ENCODE measurements at regions not wholly inside any gene's neighbourhood (a gene's known extent, or its start where the extent isn't known, plus 50 kb on each side); places are given as distances from the start of the nearest gene placed in this dataset.

DNA sequence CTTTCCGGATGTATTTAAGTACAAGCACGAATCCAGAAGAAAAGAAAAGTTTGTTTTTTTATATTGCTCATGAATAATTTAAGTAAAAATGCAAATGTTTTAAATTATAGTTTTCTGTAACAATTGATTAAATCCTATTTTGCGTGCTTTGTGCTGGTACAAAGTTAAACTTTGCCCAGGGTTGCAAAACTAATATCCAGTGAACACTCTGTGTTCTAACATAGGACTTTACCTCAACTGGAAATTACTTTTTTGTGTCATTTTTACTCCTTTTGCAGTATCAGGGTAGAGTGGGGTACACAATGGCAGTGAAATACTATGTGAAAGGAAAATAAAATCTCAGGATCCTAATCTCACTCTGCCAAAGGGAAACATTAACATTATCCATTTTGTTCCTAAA, 801.4 kb upstream of the MBL2 start:
- Histone ChIP-seq H3K4me2 (ENCODE audit: insufficient read depth, insufficient read length, low read length) (no peak overlapping the region), H2BK20ac (ENCODE audit: low read depth, low read length, poor library complexity, severe bottlenecking) (no peak overlapping the region), H3K14ac (ENCODE audit: insufficient read depth, low read length) (no peak overlapping the region), H3K4ac (ENCODE audit: low read depth, low read length) (no peak overlapping the region), H4K20me1 (ENCODE audit: control insufficient read depth, insufficient read depth, insufficient read length) (no peaks in the 10 kb centered on the region), H2BK120ac (ENCODE audit: low read depth, low read length, poor library complexity, severe bottlenecking) (no peak overlapping the region), H3K56ac (ENCODE audit: insufficient read length, low read depth, low read length) (no peak overlapping the region), H4K91ac (ENCODE audit: insufficient read length, low read depth, low read length) (no peak overlapping the region), H2BK15ac (ENCODE audit: low read depth, low read length) (no peak overlapping the region), H3K23me2 (ENCODE audit: insufficient read length, low read depth, low read length, poor library complexity, severe bottlenecking) (no peaks in the 10 kb centered on the region), H3K9me3 (ENCODE audit: control insufficient read depth, low read depth, low read length) (no peaks in the 10 kb centered on the region), H2AFZ (ENCODE audit: low read length) (no peak overlapping the region), H4K5ac (ENCODE audit: insufficient read length, low read depth, low read length) (no peak overlapping the region), H3K27ac (ENCODE audit: insufficient read length, low read depth, low read length) (no peak overlapping the region), H2BK12ac (ENCODE audit: insufficient read length, low read depth, low read length) (no peak overlapping the region), H3K79me2 (ENCODE audit: insufficient read depth, low read length) (no peaks in the 10 kb centered on the region), H3K23ac (ENCODE audit: insufficient read length, low read depth, low read length) (no peak overlapping the region), H2BK5ac (ENCODE audit: insufficient read length, low read length) (no peak overlapping the region), H3K18ac (ENCODE audit: insufficient read length, low read depth, low read length) (no peak overlapping the region), H3K4me1 (ENCODE audit: insufficient read depth, low read length) (no peaks in the 10 kb centered on the region), H3K79me1 (ENCODE audit: insufficient read depth, low read depth, low read length, poor library complexity, severe bottlenecking) (no peaks in the 10 kb centered on the region), H3K27me3 (ENCODE audit: insufficient read depth, low read length) (no peaks in the 10 kb centered on the region), H4K8ac (replicated peaks; ENCODE audit: insufficient read length, low read depth, low read length) (no peak overlapping the region), H3K9ac (ENCODE audit: extremely low read depth, insufficient read length, low read length) (no peak overlapping the region), H2AK5ac (ENCODE audit: insufficient read length, low read length) (no peak overlapping the region), H3T11ph (ENCODE audit: low read length) (no peak overlapping the region)
- H3K9me3 Mint-ChIP-seq: peaks cover 0 to 6% of the 10 kb centered on the region in 2 experiments; a peak in 1 of 5 replicates
- peak overlapping the region in 1 of 3 experiments; percentile 16; a peak in 1 of 7 replicates for H3K27ac Mint-ChIP-seq
- WGBS (ENCODE audit: extremely low coverage, insufficient read length, low lambda C conversion rate): no CpG with 5 or more reads among the region's 3 CpGs
- TF ChIP-seq, protein P1, sequence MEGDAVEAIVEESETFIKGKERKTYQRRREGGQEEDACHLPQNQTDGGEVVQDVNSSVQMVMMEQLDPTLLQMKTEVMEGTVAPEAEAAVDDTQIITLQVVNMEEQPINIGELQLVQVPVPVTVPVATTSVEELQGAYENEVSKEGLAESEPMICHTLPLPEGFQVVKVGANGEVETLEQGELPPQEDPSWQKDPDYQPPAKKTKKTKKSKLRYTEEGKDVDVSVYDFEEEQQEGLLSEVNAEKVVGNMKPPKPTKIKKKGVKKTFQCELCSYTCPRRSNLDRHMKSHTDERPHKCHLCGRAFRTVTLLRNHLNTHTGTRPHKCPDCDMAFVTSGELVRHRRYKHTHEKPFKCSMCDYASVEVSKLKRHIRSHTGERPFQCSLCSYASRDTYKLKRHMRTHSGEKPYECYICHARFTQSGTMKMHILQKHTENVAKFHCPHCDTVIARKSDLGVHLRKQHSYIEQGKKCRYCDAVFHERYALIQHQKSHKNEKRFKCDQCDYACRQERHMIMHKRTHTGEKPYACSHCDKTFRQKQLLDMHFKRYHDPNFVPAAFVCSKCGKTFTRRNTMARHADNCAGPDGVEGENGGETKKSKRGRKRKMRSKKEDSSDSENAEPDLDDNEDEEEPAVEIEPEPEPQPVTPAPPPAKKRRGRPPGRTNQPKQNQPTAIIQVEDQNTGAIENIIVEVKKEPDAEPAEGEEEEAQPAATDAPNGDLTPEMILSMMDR (conservative IDR thresholded peaks at IDR 0.05): no peak
- H3K36me3 Mint-ChIP-seq (ENCODE audit: insufficient read depth in 1 of 3, low read depth in 3 of 3): peaks cover 4 to 17% (median 13%) of the 10 kb centered on the region in 3 experiments; a peak in 4 of 7 replicates
- DNase-seq: no peak
- H3K4me1 Mint-ChIP-seq: peaks cover 17 to 24% of the 10 kb centered on the region in 2 experiments
- no peaks in the 10 kb centered on the region for H3K27me3 Mint-ChIP-seq (ENCODE audit: low read depth)
- H3K4me3 Mint-ChIP-seq: no peak overlapping the region
